ENCODE measurements at regions not wholly inside any gene's neighbourhood (a gene's known extent, or its start where the extent isn't known, plus 50 kb on each side); places are given as distances from the start of the nearest gene placed in this dataset.
"Not testable (repeated sequence)": the region's sequence is repeated elsewhere in the genome, so short reads cannot be mapped to it uniquely, and the experiment has no call there.

GRCh38 chr11:38011496-38011895 is 1413.5 kb upstream of the RAG2 start:
- no peak for DNase-seq (ENCODE audit: low read depth)

- DNase-seq (ENCODE audit: low read depth), result no peak
Measured at GRCh38 chr11:38009932-38010331, 1411.9 kb upstream of the RAG2 start.

GRCh38 chr11:38006466-38006865 is 1408.4 kb upstream of the RAG2 start:
- no peak for DNase-seq (ENCODE audit: low read depth)

- DNase-seq (ENCODE audit: low read depth), result no peak
Measured at GRCh38 chr11:38005597-38005996, 1407.6 kb upstream of the RAG2 start.

GRCh38 chr11:37999171-37999570 is 1401.1 kb upstream of the RAG2 start:
- DNase-seq (ENCODE audit: low read depth), result no peak

GRCh38 chr11:37995886-37996285 is 1397.8 kb upstream of the RAG2 start:
- DNase-seq (ENCODE audit: low read depth), result no peak

GRCh38 chr11:37988031-37988430 is 1390.0 kb upstream of the RAG2 start:
- no peak for DNase-seq (ENCODE audit: low read depth)

GRCh38 chr11:37984991-37985390 is 1387.0 kb upstream of the RAG2 start:
- no peak for DNase-seq (ENCODE audit: low read depth)

GRCh38 chr11:37978647-37979046 is 1380.6 kb upstream of the RAG2 start:
- DNase-seq (ENCODE audit: low read depth), result no peak

- no peak for DNase-seq (ENCODE audit: low read depth)
Measured at GRCh38 chr11:37973941-37974340, 1375.9 kb upstream of the RAG2 start.

- DNase-seq (ENCODE audit: low read depth), result no peak
Measured at GRCh38 chr11:37972691-37973090, 1374.7 kb upstream of the RAG2 start.

- not testable (repeated sequence) for DNase-seq (ENCODE audit: low read depth)
Measured at GRCh38 chr11:37969336-37969735, 1371.3 kb upstream of the RAG2 start.

GRCh38 chr11:37968148-37968547 is 1370.1 kb upstream of the RAG2 start:
- DNase-seq (ENCODE audit: low read depth), result no peak

GRCh38 chr11:37967635-37968034 is 1369.6 kb upstream of the RAG2 start:
- DNase-seq (ENCODE audit: low read depth), result no peak

- no peak for DNase-seq (ENCODE audit: low read depth)
Measured at GRCh38 chr11:37963440-37963839, 1365.4 kb upstream of the RAG2 start.

GRCh38 chr11:37957717-37958116 is 1359.7 kb upstream of the RAG2 start:
- DNase-seq (ENCODE audit: low read depth), result no peak

GRCh38 chr11:37951996-37952395 is 1354.0 kb upstream of the RAG2 start:
- DNase-seq (ENCODE audit: low read depth), result no peak

GRCh38 chr11:37948258-37948657 is 1350.2 kb upstream of the RAG2 start:
- no peak for DNase-seq (ENCODE audit: low read depth)

- DNase-seq (ENCODE audit: low read depth), result no peak
Measured at GRCh38 chr11:37947821-37948220, 1349.8 kb upstream of the RAG2 start.

GRCh38 chr11:37946155-37946766 is 1348.2 kb upstream of the RAG2 start:
- DNase-seq (ENCODE audit: low read depth), result no peak

- DNase-seq (ENCODE audit: low read depth), result no peak
Measured at GRCh38 chr11:37942081-37942480, 1344.0 kb upstream of the RAG2 start.

GRCh38 chr11:37929100-37929653 is 1331.1 kb upstream of the RAG2 start:
- DNase-seq (ENCODE audit: low read depth), result no peak

GRCh38 chr11:37926772-37927171 is 1328.7 kb upstream of the RAG2 start:
- DNase-seq (ENCODE audit: low read depth), result no peak

- DNase-seq (ENCODE audit: low read depth), result no peak
Measured at GRCh38 chr11:37916331-37916730, 1318.3 kb upstream of the RAG2 start.

Measured in T-helper 22 cell (primary cell).